Mesenchymal stem cell (in vitro differentiated cells and primary cell): ENCODE measurements at regions not wholly inside any gene's neighbourhood (a gene's known extent, or its start where the extent isn't known, plus 50 kb on each side); places are given as distances from the start of the nearest gene placed in this dataset.

Experiments used
- DNase-seq: peaks from one replicate; pipeline ENCODE4 v3.0.0-alpha.2; 2013
- H2AFZ ChIP-seq: one replicate; pipeline ENCODE4 v1.6.1; 2013; ENCODE audit warnings: low read depth, mild to moderate bottlenecking, control low read depth, inconsistent platforms, low read length, moderate library complexity
- H2AK5ac ChIP-seq: 2 replicates; pipeline ENCODE4 v1.6.1; 2013; ENCODE audit warnings: low read length, moderate library complexity, mild to moderate bottlenecking, inconsistent platforms; ENCODE audit not compliant: severe bottlenecking
- H2BK120ac ChIP-seq: one replicate; pipeline ENCODE4 v1.6.1; 2013; ENCODE audit warnings: low read depth, mild to moderate bottlenecking, inconsistent platforms, low read length, moderate library complexity
- H2BK12ac ChIP-seq, 2 experiments: one replicate each; pipeline ENCODE4 v1.6.1; 2013; ENCODE audit warnings: inconsistent platforms in 2 of 2, low read length in 2 of 2, mild to moderate bottlenecking in 2 of 2, moderate library complexity in 2 of 2, control low read depth in 1 of 2
- H2BK15ac ChIP-seq: one replicate; pipeline ENCODE4 v1.6.1; 2013; ENCODE audit warnings: mild to moderate bottlenecking, low read depth, inconsistent platforms; ENCODE audit not compliant: poor library complexity, severe bottlenecking
- H2BK5ac ChIP-seq: 2 replicates; pipeline ENCODE4 v1.6.1; 2013; ENCODE audit warnings: low read depth, mild to moderate bottlenecking, low read length, control low read depth, inconsistent platforms; ENCODE audit not compliant: poor library complexity, severe bottlenecking
- H3K14ac ChIP-seq, 2 experiments: one replicate each; pipeline ENCODE4 v1.6.1; 2013; ENCODE audit warnings: inconsistent platforms in 2 of 2, low read length in 2 of 2, control low read depth in 1 of 2, mild to moderate bottlenecking in 1 of 2, moderate library complexity in 1 of 2
- H3K18ac ChIP-seq, 2 experiments: one replicate each; pipeline ENCODE4 v1.6.1; 2013; ENCODE audit warnings: inconsistent platforms in 2 of 2, low read length in 2 of 2, control low read depth in 1 of 2, low read depth in 1 of 2, mild to moderate bottlenecking in 1 of 2
- H3K23ac ChIP-seq, 2 experiments: one replicate each; pipeline ENCODE4 v1.6.1; 2013; ENCODE audit warnings: inconsistent platforms in 2 of 2, low read length in 2 of 2, mild to moderate bottlenecking in 2 of 2, moderate library complexity in 2 of 2, control low read depth in 1 of 2
- H3K27ac ChIP-seq: 2 replicates; pipeline ENCODE4 v1.5.1; 2013; ENCODE audit warnings: mild to moderate bottlenecking, moderate library complexity, low read length, control low read depth, inconsistent platforms; ENCODE audit not compliant: poor library complexity, severe bottlenecking
- H3K27me3 ChIP-seq, 2 experiments: 2 replicates each; pipeline versions ENCODE4 v1.6.1 to v1.7.0; 2013; ENCODE audit warnings: low read length in 2 of 2, mild to moderate bottlenecking in 2 of 2, moderate library complexity in 2 of 2, control low read depth in 1 of 2, inconsistent platforms in 1 of 2; ENCODE audit not compliant: control insufficient read depth in 1 of 2, insufficient read depth in 1 of 2
- H3K36me3 ChIP-seq, 2 experiments: 2 replicates each; pipeline versions ENCODE4 v1.6.1 to v1.7.0; 2013; ENCODE audit warnings: low read length in 2 of 2, control low read depth in 1 of 2, inconsistent platforms in 1 of 2, low read depth in 1 of 2, mild to moderate bottlenecking in 1 of 2; ENCODE audit not compliant: insufficient read depth in 2 of 2, control insufficient read depth in 1 of 2
- H3K4ac ChIP-seq, 2 experiments: one replicate each; pipeline ENCODE4 v1.6.1; 2013; ENCODE audit warnings: inconsistent platforms in 2 of 2, low read length in 2 of 2, mild to moderate bottlenecking in 2 of 2, moderate library complexity in 2 of 2, control low read depth in 1 of 2, low read depth in 1 of 2
- H3K4me1 ChIP-seq: 2 replicates; pipeline ENCODE4 v1.6.1; 2013; ENCODE audit warnings: low read depth, low read length, control low read depth; ENCODE audit not compliant: control insufficient read depth, insufficient read depth
- H3K4me2 ChIP-seq: 2 replicates; pipeline ENCODE4 v1.6.1; 2013; ENCODE audit warnings: low read length, mild to moderate bottlenecking, inconsistent platforms; ENCODE audit not compliant: poor library complexity, severe bottlenecking
- H3K4me3 ChIP-seq, 2 experiments: 2 replicates each; pipeline versions ENCODE4 v1.5.1 to v1.7.0; 2013; ENCODE audit warnings: low read length in 2 of 2, mild to moderate bottlenecking in 2 of 2, control low read depth in 1 of 2, low read depth in 1 of 2; ENCODE audit not compliant: insufficient read depth in 1 of 2
- H3K79me1 ChIP-seq: replicated peaks from 2 replicates; pipeline ENCODE4 v1.6.1; 2013; ENCODE audit warnings: mild to moderate bottlenecking, control low read depth, low read length, inconsistent platforms; ENCODE audit not compliant: poor library complexity, severe bottlenecking
- H3K9ac ChIP-seq: 2 replicates; pipeline ENCODE4 v1.7.0; 2013; ENCODE audit warnings: mild to moderate bottlenecking, low read length, moderate library complexity
- H3K9me3 ChIP-seq: 2 replicates; pipeline ENCODE4 v1.7.0; 2013; ENCODE audit warnings: mild to moderate bottlenecking, low read length; ENCODE audit not compliant: control insufficient read depth
- H4K8ac ChIP-seq: one replicate; pipeline ENCODE4 v1.6.1; 2013; ENCODE audit warnings: inconsistent platforms, mild to moderate bottlenecking, low read length, moderate library complexity
- H4K91ac ChIP-seq: one replicate; pipeline ENCODE4 v1.6.1; 2013; ENCODE audit warnings: mild to moderate bottlenecking, low read length, inconsistent platforms
- WGBS: methylation state at CpG from one replicate; pipeline ENCODE4 v1.1.7; 2013; ENCODE audit warnings: mixed read lengths; 5-methylcytosine and 5-hydroxymethylcytosine counted together

GRCh38 chr20:12036142-12036541 lies 118.4 kb downstream of the BTBD3 start:
- H3K14ac ChIP-seq = no peak overlapping the region
- no peaks in the 10 kb centered on the region for H3K79me1 ChIP-seq
- no peak overlapping the region for H3K9ac ChIP-seq
- no peak overlapping the region for H2BK120ac ChIP-seq
- H3K4me1 ChIP-seq = no peaks in the 10 kb centered on the region
- H2AK5ac ChIP-seq = no peak overlapping the region
- H3K4ac ChIP-seq = no peak overlapping the region
- H2BK15ac ChIP-seq = no peak overlapping the region
- H3K4me2 ChIP-seq = no peak overlapping the region
- H3K9me3 ChIP-seq = peaks cover 4% of the 10 kb centered on the region
- H3K27me3 ChIP-seq = no peaks in the 10 kb centered on the region
- H2BK5ac ChIP-seq = no peak overlapping the region
- no peak for DNase-seq
- no peak overlapping the region for H3K27ac ChIP-seq
- H3K18ac ChIP-seq = no peak overlapping the region
- H4K91ac ChIP-seq = no peak overlapping the region
- H2BK12ac ChIP-seq = no peak overlapping the region
- no peak overlapping the region for H3K4me3 ChIP-seq
- H3K23ac ChIP-seq = no peak overlapping the region
- H4K8ac ChIP-seq = no peak overlapping the region
- WGBS = 90% methylated on average over 2 of the region's 2 CpGs
- no peaks in the 10 kb centered on the region for H3K36me3 ChIP-seq
- H2AFZ ChIP-seq = no peak overlapping the region

DNA sequence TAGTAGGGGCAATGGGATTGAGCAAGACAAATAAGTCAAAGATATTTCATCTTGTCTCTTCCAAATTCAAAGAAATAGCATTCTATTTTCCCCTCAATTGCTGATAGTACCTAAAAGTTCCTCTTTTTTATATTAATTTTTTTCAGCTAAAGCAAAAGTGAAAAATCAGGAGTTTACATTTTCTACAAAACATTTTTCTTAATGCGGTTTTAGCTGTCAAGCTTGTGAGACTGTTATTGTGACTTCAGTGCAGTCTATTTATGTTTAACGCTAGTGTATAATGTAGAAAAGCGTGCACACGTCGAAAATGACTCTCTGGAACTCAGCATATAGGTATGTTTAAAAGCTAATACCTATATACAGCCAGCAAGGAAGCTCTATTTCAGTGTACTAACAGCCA lies 119.8 kb downstream of the BTBD3 start:
- Histone ChIP-seq H3K4me3 (no peak overlapping the region), H2BK12ac (no peak overlapping the region), H3K23ac (no peak overlapping the region), H2BK5ac (no peak overlapping the region), H3K9ac (no peak overlapping the region), H3K4me1 (no peaks in the 10 kb centered on the region), H3K18ac (no peak overlapping the region), H4K8ac (no peak overlapping the region), H3K9me3 (peaks cover 4% of the 10 kb centered on the region), H3K36me3 (no peaks in the 10 kb centered on the region), H4K91ac (no peak overlapping the region), H2BK15ac (no peak overlapping the region), H2AFZ (no peak overlapping the region), H3K27me3 (no peaks in the 10 kb centered on the region), H2AK5ac (no peak overlapping the region), H3K4me2 (no peak overlapping the region), H2BK120ac (no peak overlapping the region), H3K27ac (no peak overlapping the region), H3K79me1 (no peaks in the 10 kb centered on the region), H3K4ac (no peak overlapping the region), H3K14ac (no peak overlapping the region)
- WGBS = 100% methylated on average over 2 of the region's 5 CpGs
- DNase-seq = no peak

- Histone ChIP-seq H3K79me1 (no peaks in the 10 kb centered on the region), H3K4me1 (no peaks in the 10 kb centered on the region), H2BK12ac (no peak overlapping the region), H3K4ac (no peak overlapping the region), H3K27me3 (no peaks in the 10 kb centered on the region), H3K14ac (no peak overlapping the region), H3K18ac (no peak overlapping the region), H3K4me3 (no peak overlapping the region), H2BK15ac (no peak overlapping the region), H3K9me3 (no peaks in the 10 kb centered on the region), H4K91ac (no peak overlapping the region), H3K27ac (no peak overlapping the region), H3K9ac (no peak overlapping the region), H2BK5ac (no peak overlapping the region), H3K36me3 (no peaks in the 10 kb centered on the region), H2BK120ac (no peak overlapping the region), H3K4me2 (no peak overlapping the region), H2AK5ac (no peak overlapping the region), H4K8ac (no peak overlapping the region), H2AFZ (no peak overlapping the region), H3K23ac (no peak overlapping the region)
- no peak for DNase-seq
- WGBS = 95% methylated on average over 7 of the region's 7 CpGs
These were observed 122.6 kb downstream of the BTBD3 start for GRCh38 chr20:12040261-12040660.

DNA sequence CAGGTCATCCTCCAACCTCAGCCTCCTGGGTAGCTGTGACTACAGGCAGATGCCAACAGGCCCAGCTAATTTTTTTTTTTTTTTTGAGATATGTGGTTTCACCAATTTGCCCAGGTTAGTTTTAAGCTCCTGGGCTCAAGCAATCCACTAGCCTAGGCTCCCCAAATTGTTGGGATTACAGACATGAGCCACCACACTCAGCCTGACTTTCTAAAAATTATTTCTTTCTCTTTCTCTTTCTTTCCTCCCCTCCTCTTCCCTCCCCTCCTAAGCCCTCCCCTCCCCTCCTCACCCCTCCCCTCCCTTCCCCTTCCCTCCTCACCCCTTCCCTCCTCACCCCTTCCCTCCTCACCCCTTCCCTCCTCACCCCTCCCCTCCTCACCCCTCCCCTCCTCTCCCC lies 127.3 kb downstream of the BTBD3 start:
- H2BK12ac ChIP-seq = no peak overlapping the region
- no peak overlapping the region for H4K8ac ChIP-seq
- no peak overlapping the region for H3K18ac ChIP-seq
- H3K4ac ChIP-seq = no peak overlapping the region
- no peak overlapping the region for H3K9ac ChIP-seq
- no peak overlapping the region for H2BK5ac ChIP-seq
- H2AFZ ChIP-seq = no peak overlapping the region
- H3K27ac ChIP-seq = no peak overlapping the region
- no peak overlapping the region for H3K14ac ChIP-seq
- H3K4me2 ChIP-seq = no peak overlapping the region
- H3K9me3 ChIP-seq = no peaks in the 10 kb centered on the region
- H3K79me1 ChIP-seq = no peaks in the 10 kb centered on the region
- DNase-seq = no peak
- no peak overlapping the region for H3K4me3 ChIP-seq
- no peak overlapping the region for H3K23ac ChIP-seq
- no peaks in the 10 kb centered on the region for H3K27me3 ChIP-seq
- peaks cover 0 to 2% of the 10 kb centered on the region in 2 experiments for H3K36me3 ChIP-seq
- H2BK120ac ChIP-seq = no peak overlapping the region
- no peak overlapping the region for H2AK5ac ChIP-seq
- H3K4me1 ChIP-seq = no peaks in the 10 kb centered on the region
- no peak overlapping the region for H2BK15ac ChIP-seq
- H4K91ac ChIP-seq = no peak overlapping the region
